ENCODE measurements at regions not wholly inside any gene's neighbourhood (a gene's known extent, or its start where the extent isn't known, plus 50 kb on each side); places are given as distances from the start of the nearest gene placed in this dataset.

GRCh38 chr6:93057584-93057983 is 361.8 kb downstream of the EPHA7 start:
- TF ChIP-seq, protein P1, sequence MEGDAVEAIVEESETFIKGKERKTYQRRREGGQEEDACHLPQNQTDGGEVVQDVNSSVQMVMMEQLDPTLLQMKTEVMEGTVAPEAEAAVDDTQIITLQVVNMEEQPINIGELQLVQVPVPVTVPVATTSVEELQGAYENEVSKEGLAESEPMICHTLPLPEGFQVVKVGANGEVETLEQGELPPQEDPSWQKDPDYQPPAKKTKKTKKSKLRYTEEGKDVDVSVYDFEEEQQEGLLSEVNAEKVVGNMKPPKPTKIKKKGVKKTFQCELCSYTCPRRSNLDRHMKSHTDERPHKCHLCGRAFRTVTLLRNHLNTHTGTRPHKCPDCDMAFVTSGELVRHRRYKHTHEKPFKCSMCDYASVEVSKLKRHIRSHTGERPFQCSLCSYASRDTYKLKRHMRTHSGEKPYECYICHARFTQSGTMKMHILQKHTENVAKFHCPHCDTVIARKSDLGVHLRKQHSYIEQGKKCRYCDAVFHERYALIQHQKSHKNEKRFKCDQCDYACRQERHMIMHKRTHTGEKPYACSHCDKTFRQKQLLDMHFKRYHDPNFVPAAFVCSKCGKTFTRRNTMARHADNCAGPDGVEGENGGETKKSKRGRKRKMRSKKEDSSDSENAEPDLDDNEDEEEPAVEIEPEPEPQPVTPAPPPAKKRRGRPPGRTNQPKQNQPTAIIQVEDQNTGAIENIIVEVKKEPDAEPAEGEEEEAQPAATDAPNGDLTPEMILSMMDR (IDR thresholded peaks at IDR 0.05; ENCODE audit: low read depth, low read length): no peak
- TF ChIP-seq POLR2A (IDR thresholded peaks at IDR 0.05; ENCODE audit: extremely low read depth, insufficient read length): no peak
- TF ChIP-seq MAX (IDR thresholded peaks at IDR 0.05; ENCODE audit: low read depth, low read length): no peak
- TF ChIP-seq MYC (IDR thresholded peaks at IDR 0.05; ENCODE audit: low read depth, low read length): no peak
